Adrenal gland (tissue), 9 donors: ENCODE measurements at regions not wholly inside any gene's neighbourhood (a gene's known extent, or its start where the extent isn't known, plus 50 kb on each side); places are given as distances from the start of the nearest gene placed in this dataset.

ENCODE experiments used
- DNase-seq, 7 donors: peaks; one replicate each; pipeline ENCODE4 v3.0.0-alpha.2; 2019 to 2020
- H3K27ac ChIP-seq, 5 donors: fragments of 200-600 bp; sonication (generic) in 4 of 5; 1 replicate in 3 of 5; 2 replicates in 2 of 5; pipeline versions ENCODE4 v1.5.1 to v1.8.0; 2016 to 2020; ENCODE audit warnings: mild to moderate bottlenecking in 1 of 5
- H3K27me3 ChIP-seq: fragments of 200-600 bp; 2 replicates; pipeline ENCODE4 v1.8.0; 2021
- H3K36me3 ChIP-seq, 2 donors: fragments of 200-600 bp; replicated peaks in 1 of 2; 1 replicate in 1 of 2; 2 replicates in 1 of 2; pipeline versions ENCODE4 v1.5.1 to v1.8.0; 2018 to 2022
- H3K4me1 ChIP-seq, 2 donors: fragments of 200-600 bp; replicated peaks in 1 of 2; 1 replicate in 1 of 2; 2 replicates in 1 of 2; pipeline versions ENCODE4 v1.5.1 to v1.8.0; 2018 to 2021
- H3K4me3 ChIP-seq, 4 donors: fragments of 200-600 bp; sonication (generic) in 3 of 4; one replicate each; pipeline ENCODE4 v1.5.1; 2016 to 2018
- H3K9me3 ChIP-seq, 3 donors: fragments of 200-600 bp; sonication (generic) in 1 of 3; replicated peaks in 1 of 3; 1 replicate in 2 of 3; 2 replicates in 1 of 3; pipeline versions ENCODE4 v1.5.1 to v1.8.0; 2016 to 2021
- POLR2A ChIP-seq, 2 donors: fragments of 450-650 bp; IDR thresholded peaks; one replicate each; pipeline ENCODE4 v1.6.1; 2017; ENCODE audit warnings: antibody characterized with exemption in 2 of 2, mild to moderate bottlenecking in 2 of 2, moderate library complexity in 1 of 2
- WGBS, 4 donors: extraction: QIAGEN DNeasy Blood & Tissue Kit in 2 of 4; methylation state at CpG; one replicate each; pipeline versions ENCODE4 v1.1.5 to v1.1.7; 2013 to 2017; 5-methylcytosine and 5-hydroxymethylcytosine counted together
- intact Hi-C, 2 donors: fragments of 100-400 bp; cut with DNase I; formaldehyde crosslinking; loops; one replicate each; pipeline versions ENCODE4 v1.14.1 to v1.15.0; 2022 to 2023
- TF ChIP-seq, protein P1 (sequence below), 6 experiments: fragments of 450-650 bp in 4 of 6; fragments of 200-600 bp in 2 of 6; sonication (generic) in 1 of 6; IDR thresholded peaks; 1 replicate in 5 of 6; 2 replicates in 1 of 6; pipeline versions ENCODE4 v1.5.1 to v1.8.0; 2016 to 2021; ENCODE audit warnings: antibody characterized with exemption in 6 of 6, mild to moderate bottlenecking in 2 of 6, moderate library complexity in 1 of 6
- donor health status: healthy with polysubstance abuse.
- donor health status: Bipolar disorder and iron deficiency.
- donor health status: DM: yes; HTN: yes; CAD: no.
- donor health status: DM: no; HTN: no; CAD: no.
- donor health status: DM: no; HTN: no; CAD: no.

GRCh38 chr6:113148566-113148965 is 708.6 kb upstream of the MARCKS start:
- H3K27ac ChIP-seq = no peak overlapping the region
- DNase-seq = no peak
- H3K9me3 ChIP-seq = no peaks in the 10 kb centered on the region
- TF ChIP-seq POLR2A (IDR thresholded peaks at IDR 0.05) = no peak
- TF ChIP-seq, protein P1, sequence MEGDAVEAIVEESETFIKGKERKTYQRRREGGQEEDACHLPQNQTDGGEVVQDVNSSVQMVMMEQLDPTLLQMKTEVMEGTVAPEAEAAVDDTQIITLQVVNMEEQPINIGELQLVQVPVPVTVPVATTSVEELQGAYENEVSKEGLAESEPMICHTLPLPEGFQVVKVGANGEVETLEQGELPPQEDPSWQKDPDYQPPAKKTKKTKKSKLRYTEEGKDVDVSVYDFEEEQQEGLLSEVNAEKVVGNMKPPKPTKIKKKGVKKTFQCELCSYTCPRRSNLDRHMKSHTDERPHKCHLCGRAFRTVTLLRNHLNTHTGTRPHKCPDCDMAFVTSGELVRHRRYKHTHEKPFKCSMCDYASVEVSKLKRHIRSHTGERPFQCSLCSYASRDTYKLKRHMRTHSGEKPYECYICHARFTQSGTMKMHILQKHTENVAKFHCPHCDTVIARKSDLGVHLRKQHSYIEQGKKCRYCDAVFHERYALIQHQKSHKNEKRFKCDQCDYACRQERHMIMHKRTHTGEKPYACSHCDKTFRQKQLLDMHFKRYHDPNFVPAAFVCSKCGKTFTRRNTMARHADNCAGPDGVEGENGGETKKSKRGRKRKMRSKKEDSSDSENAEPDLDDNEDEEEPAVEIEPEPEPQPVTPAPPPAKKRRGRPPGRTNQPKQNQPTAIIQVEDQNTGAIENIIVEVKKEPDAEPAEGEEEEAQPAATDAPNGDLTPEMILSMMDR (IDR thresholded peaks at IDR 0.05) = no peak
- H3K4me1 ChIP-seq = no peaks in the 10 kb centered on the region
- H3K4me3 ChIP-seq = no peak overlapping the region
- H3K27me3 ChIP-seq = no peaks in the 10 kb centered on the region
- no peaks in the 10 kb centered on the region for H3K36me3 ChIP-seq
- intact Hi-C loops = no loop called here

DNA sequence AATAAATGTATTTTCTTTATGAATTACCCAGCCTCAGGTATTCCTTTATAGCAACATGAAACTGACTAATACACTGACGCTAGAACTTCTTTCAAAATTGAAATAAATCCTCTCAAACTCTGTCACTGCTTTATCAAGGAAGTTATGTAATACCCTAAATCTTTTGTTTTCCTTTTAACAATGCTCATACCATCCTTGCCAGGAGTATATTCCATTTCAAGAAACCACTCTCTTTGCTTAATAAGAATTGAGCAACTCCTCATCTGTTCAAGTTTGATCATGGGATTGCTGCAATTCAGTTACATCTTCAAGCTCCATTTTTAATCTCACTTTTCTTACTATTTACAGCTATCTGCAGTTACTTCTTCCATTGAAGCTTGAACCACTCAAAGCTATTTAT is 707.6 kb upstream of the MARCKS start:
- H3K4me3 ChIP-seq = no peak overlapping the region
- no peaks in the 10 kb centered on the region for H3K9me3 ChIP-seq
- no peak for TF ChIP-seq POLR2A (IDR thresholded peaks at IDR 0.05)
- TF ChIP-seq, protein P1 (IDR thresholded peaks at IDR 0.05) = no peak
- intact Hi-C loops = no loop called here
- 65 to 79% (median 69%) methylated on average over 1 of the region's 1 CpG for WGBS, 4 donors
- H3K4me1 ChIP-seq = no peaks in the 10 kb centered on the region
- no peak overlapping the region for H3K27ac ChIP-seq
- DNase-seq = no peak
- no peaks in the 10 kb centered on the region for H3K27me3 ChIP-seq
- H3K36me3 ChIP-seq = no peaks in the 10 kb centered on the region

DNA sequence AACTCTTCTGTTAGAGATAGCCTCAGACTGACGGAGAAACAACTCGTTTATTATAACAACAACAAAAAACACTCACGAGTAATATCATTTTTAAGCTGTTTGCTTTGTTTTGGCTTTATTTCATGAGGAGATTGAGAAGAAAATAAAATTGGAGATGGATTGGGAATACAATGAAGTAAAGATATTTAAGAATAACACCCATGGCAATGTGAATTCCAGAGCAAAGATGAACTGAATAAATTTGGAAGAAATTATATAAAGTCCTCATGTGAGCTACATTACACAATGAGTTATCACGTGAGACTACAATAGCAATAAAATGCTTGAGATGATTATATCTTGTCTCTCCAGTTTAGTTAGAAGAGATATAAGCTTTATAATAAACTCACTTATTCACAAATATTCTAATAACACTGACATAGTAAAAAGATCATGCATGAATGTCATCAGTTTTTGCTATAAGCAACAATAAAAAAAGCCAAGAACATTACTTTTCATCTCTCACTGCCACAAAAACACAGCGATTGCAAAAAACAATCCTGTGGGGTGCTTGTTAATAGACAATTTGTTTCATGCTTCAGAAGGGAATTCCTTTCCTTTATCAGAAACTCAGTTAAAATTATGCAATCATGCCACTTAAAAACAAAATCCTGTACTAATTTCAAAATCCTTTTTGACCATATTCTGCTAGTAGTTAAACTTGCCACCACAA is 696.7 kb upstream of the MARCKS start:
- H3K36me3 ChIP-seq = no peaks in the 10 kb centered on the region
- no peak for DNase-seq
- no peak for TF ChIP-seq POLR2A (IDR thresholded peaks at IDR 0.05)
- TF ChIP-seq, protein P1 (IDR thresholded peaks at IDR 0.05) = no peak
- no peaks in the 10 kb centered on the region for H3K27me3 ChIP-seq
- H3K27ac ChIP-seq = no peak overlapping the region
- H3K9me3 ChIP-seq = peaks cover 0 to 4% (median 0%) of the 10 kb centered on the region in 3 donors
- no peaks in the 10 kb centered on the region for H3K4me1 ChIP-seq
- H3K4me3 ChIP-seq = no peak overlapping the region
- WGBS, 4 donors = 59 to 71% (median 63%) methylated on average over 5 of the region's 5 CpGs
- intact Hi-C loops = no loop called here

DNA sequence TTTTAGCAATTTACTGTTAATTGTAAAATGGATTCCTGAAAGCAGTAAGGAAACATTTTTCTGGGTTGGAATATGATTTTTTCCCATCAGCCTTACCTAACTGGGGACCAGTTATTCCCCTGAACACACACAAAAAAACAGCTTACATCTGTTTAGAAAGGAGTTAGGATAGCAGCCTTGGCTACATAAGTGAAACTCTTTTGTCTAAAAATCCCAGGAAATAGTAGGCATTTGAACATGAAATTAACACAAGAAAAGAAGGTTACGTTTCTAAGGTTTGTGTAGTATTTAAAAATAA is 696.2 kb upstream of the MARCKS start:
- Histone ChIP-seq H3K4me1 (no peaks in the 10 kb centered on the region), H3K27me3 (no peaks in the 10 kb centered on the region), H3K4me3 (no peak overlapping the region), H3K27ac (no peak overlapping the region), H3K36me3 (no peaks in the 10 kb centered on the region), H3K9me3 (peaks cover 0 to 4% (median 0%) of the 10 kb centered on the region in 3 donors)
- intact Hi-C loops = no loop called here
- WGBS, 4 donors = 76 to 86% (median 83%) methylated on average over 1 of the region's 1 CpG
- TF ChIP-seq, protein P1 (IDR thresholded peaks at IDR 0.05) = no peak
- TF ChIP-seq POLR2A (IDR thresholded peaks at IDR 0.05) = no peak
- no peak for DNase-seq
